Esophagus (tissue), 2 donors: ENCODE measurements at regions not wholly inside any gene's neighbourhood (a gene's known extent, or its start where the extent isn't known, plus 50 kb on each side); places are given as distances from the start of the nearest gene placed in this dataset.

Source experiments
- H3K27ac ChIP-seq, 2 donors: one replicate each; pipeline ENCODE4 v1.5.1; 2013; ENCODE audit warnings: low read depth in 2 of 2, mild to moderate bottlenecking in 2 of 2, inconsistent platforms in 1 of 2, low read length in 1 of 2, moderate library complexity in 1 of 2
- H3K27me3 ChIP-seq, 2 donors: one replicate each; pipeline ENCODE4 v1.6.1; 2013; ENCODE audit warnings: low read length in 2 of 2, control low read depth in 1 of 2, mild to moderate bottlenecking in 1 of 2; ENCODE audit not compliant: insufficient read depth in 2 of 2, control insufficient read depth in 1 of 2
- H3K36me3 ChIP-seq, 2 donors: one replicate each; pipeline ENCODE4 v1.6.1; 2013; ENCODE audit warnings: low read length in 1 of 2; ENCODE audit not compliant: control insufficient read depth in 2 of 2, insufficient read depth in 2 of 2
- H3K4me1 ChIP-seq, 2 donors: one replicate each; pipeline ENCODE4 v1.6.1; 2013; ENCODE audit warnings: low read length in 1 of 2; ENCODE audit not compliant: control insufficient read depth in 2 of 2, insufficient read depth in 2 of 2
- H3K4me3 ChIP-seq, 2 donors: one replicate each; pipeline ENCODE4 v1.5.1; 2013; ENCODE audit warnings: low read length in 2 of 2, mild to moderate bottlenecking in 2 of 2, low read depth in 1 of 2, moderate library complexity in 1 of 2
- H3K9me3 ChIP-seq, 2 donors: one replicate each; pipeline ENCODE4 v1.6.1; 2013; ENCODE audit warnings: mild to moderate bottlenecking in 2 of 2, low read depth in 1 of 2, low read length in 1 of 2, moderate library complexity in 1 of 2; ENCODE audit not compliant: control insufficient read depth in 2 of 2, insufficient read depth in 1 of 2
- whole genome bisulfite sequencing, 2 donors: extraction: QIAGEN DNeasy Blood & Tissue Kit; methylation state at CpG; one replicate each; pipeline ENCODE4 v1.1.7; 2013; 5-methylcytosine and 5-hydroxymethylcytosine counted together
- donor health status: healthy with polysubstance abuse.
- donor health status: Bipolar disorder and iron deficiency.

- H3K36me3 ChIP-seq, result no peaks in the 10 kb centered on the region
- H3K4me1 ChIP-seq, result no peaks in the 10 kb centered on the region
- 58 to 59% methylated on average over 1 of the region's 1 CpG for WGBS, 2 donors
- H3K27ac ChIP-seq, result no peak overlapping the region
- H3K9me3 ChIP-seq, result no peaks in the 10 kb centered on the region
- no peaks in the 10 kb centered on the region for H3K27me3 ChIP-seq
- no peak overlapping the region for H3K4me3 ChIP-seq
Measured at GRCh38 chr5:114243972-114244317, 117.9 kb upstream of the KCNN2 start.

- no peaks in the 10 kb centered on the region for H3K36me3 ChIP-seq
- H3K4me3 ChIP-seq, result no peak overlapping the region
- no peaks in the 10 kb centered on the region for H3K9me3 ChIP-seq
- WGBS, 2 donors, result 72 to 77% methylated on average over 2 of the region's 2 CpGs
- H3K4me1 ChIP-seq, result no peaks in the 10 kb centered on the region
- no peak overlapping the region for H3K27ac ChIP-seq
- H3K27me3 ChIP-seq, result no peaks in the 10 kb centered on the region
Measured at GRCh38 chr5:114249823-114250222, 112.0 kb upstream of the KCNN2 start.

GRCh38 chr5:114250536-114250935 lies 111.3 kb upstream of the KCNN2 start:
- WGBS, 2 donors, result 86 to 93% methylated on average over 3 of the region's 3 CpGs

GRCh38 chr5:114252226-114252625 lies 109.6 kb upstream of the KCNN2 start:
- Histone ChIP-seq H3K27me3 (no peaks in the 10 kb centered on the region), H3K27ac (no peak overlapping the region), H3K4me1 (no peaks in the 10 kb centered on the region)

More at GRCh38 chr5:114250536-114250935, 111.3 kb upstream of the KCNN2 start:
- H3K27me3 ChIP-seq, result no peaks in the 10 kb centered on the region
- H3K27ac ChIP-seq, result no peak overlapping the region
- H3K9me3 ChIP-seq, result no peaks in the 10 kb centered on the region
- H3K4me1 ChIP-seq, result no peaks in the 10 kb centered on the region
- H3K36me3 ChIP-seq, result no peaks in the 10 kb centered on the region
- no peak overlapping the region for H3K4me3 ChIP-seq

GRCh38 chr5:114255260-114255659 lies 106.6 kb upstream of the KCNN2 start:
- Histone ChIP-seq H3K9me3 (no peaks in the 10 kb centered on the region), H3K27ac (no peak overlapping the region), H3K36me3 (no peaks in the 10 kb centered on the region), H3K27me3 (no peaks in the 10 kb centered on the region), H3K4me3 (no peak overlapping the region), H3K4me1 (no peaks in the 10 kb centered on the region)
- 37 to 40% methylated on average over 3 of the region's 3 CpGs for WGBS, 2 donors

More at GRCh38 chr5:114252226-114252625, 109.6 kb upstream of the KCNN2 start:
- Histone ChIP-seq H3K36me3 (no peaks in the 10 kb centered on the region), H3K4me3 (no peak overlapping the region), H3K9me3 (no peaks in the 10 kb centered on the region)

GRCh38 chr5:114261989-114262388 lies 99.9 kb upstream of the KCNN2 start:
- no peak overlapping the region for H3K4me3 ChIP-seq
- no peaks in the 10 kb centered on the region for H3K9me3 ChIP-seq
- no peaks in the 10 kb centered on the region for H3K27me3 ChIP-seq
- no peak overlapping the region for H3K27ac ChIP-seq
- H3K36me3 ChIP-seq, result no peaks in the 10 kb centered on the region
- 65 to 70% methylated on average over 3 of the region's 3 CpGs for WGBS, 2 donors
- no peaks in the 10 kb centered on the region for H3K4me1 ChIP-seq

GRCh38 chr5:114265432-114266060 lies 96.3 kb upstream of the KCNN2 start:
- WGBS, 2 donors, result 38 to 54% methylated on average over 2 of the region's 2 CpGs
- Histone ChIP-seq H3K27ac (no peak overlapping the region), H3K9me3 (no peaks in the 10 kb centered on the region), H3K4me1 (no peaks in the 10 kb centered on the region), H3K27me3 (no peaks in the 10 kb centered on the region), H3K36me3 (no peaks in the 10 kb centered on the region), H3K4me3 (no peak overlapping the region)

- no peak overlapping the region for H3K4me3 ChIP-seq
- H3K27ac ChIP-seq, result no peak overlapping the region
- no peaks in the 10 kb centered on the region for H3K36me3 ChIP-seq
- no peaks in the 10 kb centered on the region for H3K4me1 ChIP-seq
- 88 to 93% methylated on average over 1 of the region's 1 CpG for WGBS, 2 donors
- H3K27me3 ChIP-seq, result no peaks in the 10 kb centered on the region
- no peaks in the 10 kb centered on the region for H3K9me3 ChIP-seq
Measured at GRCh38 chr5:114266374-114266773, 95.5 kb upstream of the KCNN2 start.

GRCh38 chr5:114296191-114296590 lies 65.7 kb upstream of the KCNN2 start:
- Histone ChIP-seq H3K36me3 (no peaks in the 10 kb centered on the region), H3K9me3 (no peaks in the 10 kb centered on the region), H3K4me3 (no peak overlapping the region), H3K4me1 (no peaks in the 10 kb centered on the region), H3K27ac (no peak overlapping the region), H3K27me3 (no peaks in the 10 kb centered on the region)
- WGBS, 2 donors, result 52 to 79% methylated on average over 1 of the region's 1 CpG

- no peak overlapping the region for H3K4me3 ChIP-seq
- H3K27ac ChIP-seq, result no peak overlapping the region
- no peaks in the 10 kb centered on the region for H3K4me1 ChIP-seq
- no peaks in the 10 kb centered on the region for H3K36me3 ChIP-seq
- WGBS, 2 donors, result 65 to 72% methylated on average over 3 of the region's 3 CpGs
- no peaks in the 10 kb centered on the region for H3K27me3 ChIP-seq
- H3K9me3 ChIP-seq, result no peaks in the 10 kb centered on the region
Measured at GRCh38 chr5:114297915-114298314, 64.0 kb upstream of the KCNN2 start.
